GM18951 (cell line): ENCODE measurements at regions not wholly inside any gene's neighbourhood (a gene's known extent, or its start where the extent isn't known, plus 50 kb on each side); places are given as distances from the start of the nearest gene placed in this dataset.

Source experiments
- POLR2A ChIP-seq: IDR thresholded peaks from 4 replicates; pipeline ENCODE4 v1.6.1; 2011; ENCODE audit warnings: mild to moderate bottlenecking; ENCODE audit not compliant: insufficient read length, insufficient read depth; ENCODE audit errors: extremely low read depth
- in situ Hi-C: fragments of 300-500 bp; cut with MboI; formaldehyde crosslinking; loops from one replicate; pipeline ENCODE4 v1.12.0; 2022; ENCODE audit warnings: low sequenced_read_pairs, mixed read lengths, inconsistent platforms; ENCODE audit not compliant: unreplicated experiment

- in situ Hi-C loops = loop anchor here (10.0 kb wide), 1 partner anchor 161 kb away; no protein-coding TSS in a partner anchor
- TF ChIP-seq POLR2A = no peak
Measured at GRCh38 chr13:24053519-24054251, 106.8 kb upstream of the SPATA13 start.

- in situ Hi-C loops = loop anchor here (10.0 kb wide), 1 partner anchor 158 kb away; no protein-coding TSS in a partner anchor
Measured at GRCh38 chr13:24056616-24057137, 103.8 kb upstream of the SPATA13 start.

DNA sequence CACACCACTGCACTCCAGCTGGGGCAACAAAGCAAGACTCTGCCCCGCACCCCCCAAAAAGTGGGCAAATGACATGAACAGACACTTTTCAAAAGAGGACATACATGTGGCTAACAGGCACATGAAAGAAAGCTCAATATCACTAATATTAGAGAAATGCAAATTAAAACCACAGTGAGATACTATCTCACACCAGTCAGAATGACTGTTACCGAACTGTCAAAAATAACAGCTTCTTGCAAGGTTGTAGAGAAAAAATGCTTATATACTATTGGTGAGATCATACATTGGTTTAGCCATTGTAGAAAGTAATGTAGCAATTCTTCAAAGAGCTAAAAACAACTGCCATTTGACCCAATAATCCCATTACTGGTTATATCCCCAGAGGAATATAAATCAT, 99.5 kb upstream of the SPATA13 start:
- no peak for TF ChIP-seq POLR2A
- in situ Hi-C loops = no loop called here

More at GRCh38 chr13:24056616-24057137, 103.8 kb upstream of the SPATA13 start:
- TF ChIP-seq POLR2A = no peak

DNA sequence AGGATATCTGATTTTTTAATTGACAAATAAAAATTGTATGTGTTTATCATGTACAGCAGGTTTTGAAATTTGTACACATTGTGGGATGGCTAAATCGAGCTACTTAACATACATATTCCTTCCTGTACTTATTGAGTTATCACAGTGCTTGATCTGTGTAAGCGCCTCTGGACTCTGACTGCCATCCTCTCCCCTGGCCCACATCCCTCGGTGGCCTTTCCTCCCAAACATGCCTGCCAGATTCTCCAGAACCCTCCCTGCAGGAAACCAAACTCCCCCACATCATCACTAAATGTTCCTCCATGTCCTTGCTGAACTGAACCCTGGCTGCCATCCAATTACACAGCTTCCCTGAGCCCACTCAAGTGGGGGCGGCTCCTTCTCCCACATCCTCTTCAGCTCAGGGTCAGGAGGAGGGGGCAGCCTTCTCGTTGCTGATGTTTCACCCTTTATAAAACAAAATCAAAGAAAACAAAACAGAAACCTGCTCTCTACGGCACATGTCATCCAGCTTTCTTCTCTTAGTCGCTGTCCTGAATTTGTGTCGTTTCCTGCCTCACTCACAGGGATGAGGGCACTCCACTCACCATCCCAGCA, 97.1 kb upstream of the SPATA13 start:
- in situ Hi-C loops = no loop called here
- TF ChIP-seq POLR2A = no peak

- in situ Hi-C loops = no loop called here
- no peak for TF ChIP-seq POLR2A
Measured at GRCh38 chr13:24064371-24064770, 96.1 kb upstream of the SPATA13 start.

GRCh38 chr13:24065176-24065575, 95.3 kb upstream of the SPATA13 start:
- in situ Hi-C loops = no loop called here
- TF ChIP-seq POLR2A = no peak

GRCh38 chr13:24066405-24067295, 93.9 kb upstream of the SPATA13 start:
- TF ChIP-seq POLR2A = no peak
- in situ Hi-C loops = no loop called here

DNA sequence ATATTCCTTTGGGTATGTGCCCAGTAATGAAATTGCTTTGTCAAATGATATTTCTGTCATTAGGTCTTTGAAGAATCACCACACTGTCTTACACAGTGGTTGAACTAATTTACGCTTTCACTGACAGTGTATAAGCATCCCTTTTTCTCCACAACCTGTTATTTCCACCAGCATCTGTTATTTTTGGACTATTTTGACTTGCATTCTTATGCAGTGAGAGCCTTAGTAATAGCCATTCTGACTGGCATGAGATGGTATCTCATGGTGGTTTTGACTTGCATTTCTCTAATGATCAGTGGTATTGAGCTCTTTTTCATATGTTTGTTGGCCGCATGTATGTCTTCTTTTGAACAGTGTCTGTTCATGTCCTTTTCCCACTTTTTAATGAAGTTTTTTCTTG, 92.0 kb upstream of the SPATA13 start:
- TF ChIP-seq POLR2A = no peak
- in situ Hi-C loops = no loop called here

DNA sequence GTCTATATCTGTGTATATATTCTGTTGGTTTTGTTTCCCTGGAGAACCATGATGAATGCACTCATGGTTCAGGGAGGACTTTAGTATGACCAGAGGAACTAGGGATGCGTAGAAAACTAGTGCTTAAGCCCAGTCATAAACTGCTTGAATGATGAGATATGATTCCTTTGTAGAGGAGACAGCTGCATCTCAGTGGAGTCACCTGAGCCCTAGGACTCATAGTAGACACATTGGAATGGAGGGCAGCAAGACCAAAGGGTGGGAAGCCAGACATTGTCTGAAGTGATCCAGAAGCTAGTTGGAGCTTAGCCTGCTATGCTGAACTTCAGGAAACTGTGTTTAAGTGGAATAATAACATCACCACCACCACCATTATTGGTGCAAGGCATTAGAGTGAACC, 89.5 kb upstream of the SPATA13 start:
- in situ Hi-C loops = no loop called here
- no peak for TF ChIP-seq POLR2A

GRCh38 chr13:24071423-24072075, 89.0 kb upstream of the SPATA13 start:
- in situ Hi-C loops = no loop called here
- no peak for TF ChIP-seq POLR2A

GRCh38 chr13:24073657-24074056, 86.9 kb upstream of the SPATA13 start:
- in situ Hi-C loops = no loop called here
- TF ChIP-seq POLR2A = no peak

- in situ Hi-C loops = no loop called here
Measured at GRCh38 chr13:24074678-24075077, 85.8 kb upstream of the SPATA13 start.

More at GRCh38 chr13:24074678-24075077, 85.8 kb upstream of the SPATA13 start:
- no peak for TF ChIP-seq POLR2A
